DMS153 treated with DMSO at 0.1 percent for 48 hours (cell line): ENCODE measurements at regions not wholly inside any gene's neighbourhood (a gene's known extent, or its start where the extent isn't known, plus 50 kb on each side); places are given as distances from the start of the nearest gene placed in this dataset.

Experiments used
- DNase-seq: peaks from one replicate; lab custom pipeline; 2025; ENCODE audit not compliant: unreplicated experiment; lab: John Stamatoyannopoulos, UW

DNA sequence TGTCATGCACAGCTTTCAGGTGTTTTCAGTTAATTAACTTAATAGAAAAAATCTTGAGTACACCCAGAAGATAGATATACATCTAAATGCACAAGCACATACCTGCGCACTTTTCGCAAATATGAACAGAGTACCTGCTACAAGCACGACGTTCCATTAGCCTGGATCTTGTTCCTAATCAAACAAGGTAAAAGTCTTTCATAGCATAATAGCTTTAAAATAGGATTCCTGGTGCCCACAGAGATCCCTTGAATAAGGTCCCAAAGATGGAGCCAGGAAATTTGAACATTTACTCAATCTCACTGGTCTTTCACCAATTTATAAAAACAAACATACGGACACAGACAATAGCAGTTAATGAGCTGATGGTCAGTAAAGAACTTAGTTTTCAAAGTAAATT lies 689.8 kb upstream of the CHORDC1 start:
- no peak for DNase-seq

DNA sequence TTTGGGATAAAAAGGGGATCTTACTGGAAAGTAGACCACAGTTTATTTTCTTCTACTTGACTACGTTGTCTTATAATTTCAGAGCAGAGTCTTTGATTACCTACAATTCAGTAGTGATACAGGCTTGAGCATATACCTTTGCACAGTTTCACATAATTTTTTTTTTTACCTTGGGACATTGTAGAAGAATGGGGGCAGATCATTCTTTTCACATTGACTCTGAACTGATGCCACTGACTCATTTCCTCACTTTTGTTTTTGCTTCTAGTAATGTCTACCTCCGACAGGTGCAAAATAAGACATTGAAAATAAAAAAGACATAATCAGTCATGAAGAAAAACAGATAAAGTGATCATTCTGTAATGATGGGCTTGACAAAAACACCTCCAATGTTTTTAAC lies 688.3 kb upstream of the CHORDC1 start:
- no peak for DNase-seq

- DNase-seq = no peak
These were observed 685.2 kb upstream of the CHORDC1 start for GRCh38 chr11:90908074-90908473.

- no peak for DNase-seq
These were observed 673.0 kb upstream of the CHORDC1 start for GRCh38 chr11:90895850-90896249.

DNA sequence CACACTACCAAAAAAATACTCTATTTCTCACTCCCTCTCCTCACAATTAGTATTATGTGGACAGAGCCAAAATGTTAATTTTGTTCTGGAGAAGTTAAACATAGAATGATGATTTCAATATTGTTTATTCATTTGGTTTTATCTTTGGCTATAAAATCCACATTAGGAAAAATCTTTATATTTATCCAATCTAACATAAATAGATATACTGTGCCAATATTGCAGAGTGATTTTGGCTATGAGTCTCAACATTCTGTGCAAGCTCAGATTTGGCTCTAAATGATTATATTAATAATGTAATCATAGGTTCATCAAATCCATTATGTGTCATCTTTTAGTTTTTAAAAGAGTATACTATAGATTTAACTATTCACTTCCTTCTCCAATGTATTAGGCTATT lies 667.5 kb upstream of the CHORDC1 start:
- DNase-seq = no peak

GRCh38 chr11:90884181-90884580 lies 661.3 kb upstream of the CHORDC1 start:
- no peak for DNase-seq

GRCh38 chr11:90874986-90875385 lies 652.1 kb upstream of the CHORDC1 start:
- no peak for DNase-seq

GRCh38 chr11:90874281-90874680 lies 651.4 kb upstream of the CHORDC1 start:
- DNase-seq = no peak

DNA sequence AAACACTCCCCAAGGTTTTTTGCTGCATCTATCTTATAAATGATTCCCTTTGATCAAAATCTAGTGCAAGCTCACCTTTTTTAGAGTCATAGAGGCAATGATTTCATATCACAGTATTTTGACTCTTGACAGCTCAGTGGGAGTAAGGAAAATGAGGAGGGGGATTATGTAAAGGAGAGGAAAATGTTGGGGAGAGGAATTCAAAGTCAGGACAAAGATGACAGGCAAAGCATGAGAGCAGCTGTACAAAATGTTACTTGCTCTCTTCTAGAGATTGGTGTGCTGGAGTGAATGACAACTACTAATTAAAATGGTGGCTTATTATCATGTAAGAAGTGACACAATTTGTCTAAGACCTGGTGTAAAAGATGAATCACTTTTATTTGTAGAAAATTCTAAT lies 644.6 kb upstream of the CHORDC1 start:
- DNase-seq = no peak

DNA sequence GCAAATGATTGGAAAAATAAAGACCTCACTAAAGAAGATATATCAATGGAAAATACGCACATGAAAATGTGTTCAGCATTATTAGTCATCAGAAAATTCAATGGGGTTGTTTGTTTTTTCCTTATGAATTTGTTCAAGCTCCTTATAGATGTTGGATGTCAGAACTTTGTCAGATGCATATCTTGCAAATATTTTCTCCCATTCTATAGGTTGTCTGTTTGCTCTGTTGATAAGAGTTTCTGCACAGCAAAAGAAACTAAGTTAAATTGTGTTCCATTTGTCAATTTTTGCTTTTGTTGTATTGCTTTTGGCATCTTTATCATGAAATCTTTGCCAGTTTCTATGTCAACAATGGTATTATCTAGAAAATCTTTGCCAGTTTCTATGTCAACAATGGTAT lies 633.9 kb upstream of the CHORDC1 start:
- no peak for DNase-seq

DNA sequence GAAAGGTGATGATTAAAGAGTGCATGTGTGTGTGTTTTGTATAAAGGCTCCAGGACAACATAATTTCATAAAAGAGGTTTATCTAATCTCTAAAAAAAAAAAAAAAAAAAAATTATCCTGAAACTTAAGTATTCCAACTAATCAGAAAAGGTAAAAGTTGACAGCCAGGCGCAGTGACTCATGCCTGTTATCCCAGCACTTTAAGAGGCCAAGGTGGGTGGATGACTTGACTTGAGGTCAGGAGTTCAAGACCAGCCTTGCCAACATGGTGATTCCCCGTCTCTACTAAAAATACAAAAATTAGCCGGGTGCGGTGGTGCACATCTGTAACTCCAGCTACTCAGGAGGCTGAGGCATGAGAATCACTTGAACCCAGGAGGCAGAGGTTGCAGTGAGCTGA lies 632.7 kb upstream of the CHORDC1 start:
- no peak for DNase-seq

GRCh38 chr11:90851196-90851595 lies 628.3 kb upstream of the CHORDC1 start:
- DNase-seq = no peak

GRCh38 chr11:90849312-90849711 lies 626.5 kb upstream of the CHORDC1 start:
- DNase-seq = no peak

DNA sequence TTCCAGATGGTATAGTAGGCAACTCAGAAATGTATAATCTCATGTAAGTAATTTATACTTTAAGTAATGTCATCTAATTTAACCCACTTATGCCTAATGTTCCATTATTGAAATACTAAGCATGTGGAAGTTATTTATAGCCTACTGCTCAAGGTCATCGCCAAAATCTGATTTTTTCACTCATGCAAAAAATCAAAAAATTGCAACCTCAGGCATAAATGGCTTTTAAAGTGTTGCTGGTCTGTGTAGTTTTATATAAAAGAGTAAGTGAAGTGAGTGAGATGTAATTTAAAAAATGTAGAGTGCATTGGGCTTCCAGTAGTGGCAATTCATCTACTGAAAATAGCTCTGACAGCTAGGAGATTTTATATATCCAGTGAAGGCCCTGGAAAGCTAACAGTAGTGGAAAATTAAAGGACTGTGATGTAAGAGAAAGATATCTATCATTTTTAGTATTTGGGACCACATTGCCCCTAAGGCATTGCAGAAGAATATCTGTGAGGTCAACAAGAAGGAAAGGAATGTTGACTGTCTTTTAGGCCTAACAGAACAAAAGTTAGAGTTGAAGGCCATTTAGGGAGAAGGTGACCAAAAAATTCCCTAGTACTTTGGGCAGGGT lies 624.5 kb upstream of the CHORDC1 start:
- DNase-seq = no peak

GRCh38 chr11:90846628-90847027 lies 623.8 kb upstream of the CHORDC1 start:
- DNase-seq = no peak

GRCh38 chr11:90845799-90846198 lies 623.0 kb upstream of the CHORDC1 start:
- DNase-seq = no peak

GRCh38 chr11:90845126-90845525 lies 622.3 kb upstream of the CHORDC1 start:
- no peak for DNase-seq

DNA sequence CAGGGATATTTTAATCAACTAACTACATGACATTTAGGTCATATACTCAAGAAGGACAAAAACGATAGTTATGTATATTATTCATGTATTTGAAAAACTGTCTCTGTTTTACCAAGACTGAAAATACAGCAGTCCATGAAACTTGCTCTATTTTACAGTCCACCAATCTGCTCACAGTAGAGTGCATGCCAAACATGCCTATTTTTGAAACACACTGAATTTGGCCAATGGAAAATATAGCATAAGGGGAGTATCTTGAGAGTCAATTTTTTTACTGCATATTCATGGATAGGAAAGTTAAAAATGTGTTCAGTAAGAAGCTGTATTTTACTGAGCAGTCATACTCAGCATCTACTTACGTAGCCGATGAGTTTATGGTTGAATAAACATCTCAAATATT lies 621.2 kb upstream of the CHORDC1 start:
- no peak for DNase-seq

DNA sequence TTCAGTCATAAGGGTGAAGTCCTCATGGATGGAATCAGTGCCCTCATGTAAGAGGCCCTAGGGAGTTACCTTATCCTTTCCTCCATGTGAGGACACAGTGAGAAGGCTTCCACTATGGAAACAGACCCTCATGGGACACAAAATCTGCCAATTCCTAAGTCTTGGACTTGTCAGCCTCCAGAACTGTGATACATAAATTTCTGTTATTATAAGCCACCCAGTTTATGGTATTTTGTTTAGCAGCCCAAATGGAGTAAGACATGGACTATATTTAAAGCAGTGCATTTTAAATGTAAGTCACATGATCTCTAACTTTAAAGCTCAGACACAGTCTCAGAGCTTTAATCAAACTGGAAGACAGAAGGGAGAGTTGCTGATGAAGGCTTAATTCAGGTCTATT lies 619.8 kb upstream of the CHORDC1 start:
- no peak for DNase-seq

DNA sequence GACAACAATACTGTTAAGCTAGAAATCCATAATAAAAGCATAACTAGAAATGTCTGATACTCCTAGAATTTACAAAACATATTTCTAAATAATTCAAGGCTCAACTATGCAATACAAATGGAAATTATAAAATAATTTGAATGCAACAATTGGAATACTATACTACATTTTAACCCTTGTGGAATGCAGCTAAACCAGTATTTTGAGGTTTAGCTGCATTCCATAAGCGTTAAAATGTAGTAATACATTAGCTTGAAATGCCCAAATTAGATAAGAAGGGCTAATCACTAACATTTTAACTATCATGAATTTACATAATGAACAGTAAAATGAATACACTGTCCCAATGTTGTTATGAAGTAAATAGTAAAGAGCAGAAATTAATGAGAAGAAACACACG lies 617.2 kb upstream of the CHORDC1 start:
- DNase-seq = no peak

DNA sequence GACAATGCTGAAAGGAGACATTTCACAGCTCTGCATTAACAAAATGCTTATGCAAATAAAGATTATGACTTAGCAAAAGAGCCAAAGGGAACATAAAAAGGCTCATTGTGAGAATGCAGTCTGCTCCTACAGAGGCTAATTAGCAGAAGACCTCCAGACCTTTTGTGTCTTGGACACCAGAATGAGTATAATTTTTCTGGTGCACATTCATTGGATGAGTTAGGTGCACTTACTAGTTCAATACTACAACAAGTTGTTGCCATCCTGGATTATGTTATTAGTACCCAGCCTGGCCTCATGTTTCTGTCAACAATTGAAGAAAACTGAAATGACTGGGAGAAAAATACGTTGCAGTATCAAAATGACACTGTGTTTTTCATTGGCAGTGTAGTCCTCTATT lies 613.2 kb upstream of the CHORDC1 start:
- no peak for DNase-seq

GRCh38 chr11:90823446-90823845 lies 600.6 kb upstream of the CHORDC1 start:
- DNase-seq = no peak

DNA sequence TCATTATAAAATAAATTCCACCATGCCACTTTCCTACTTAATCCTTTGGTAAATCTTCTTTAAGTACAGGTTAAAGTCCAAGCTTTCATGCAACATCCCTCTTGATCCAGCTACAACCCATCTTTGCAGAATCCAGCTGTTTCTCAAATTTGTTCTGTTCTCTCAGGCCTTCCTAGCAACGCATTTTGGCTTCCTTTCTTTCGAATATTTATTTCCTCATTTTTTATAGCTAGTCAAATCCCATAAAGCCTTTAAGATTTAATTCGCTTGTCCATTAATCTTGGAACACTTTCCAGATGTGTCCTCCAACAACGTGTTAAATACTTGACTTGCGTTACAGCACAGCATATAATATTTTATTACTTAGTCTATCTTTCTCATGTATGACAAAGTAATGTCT lies 600.1 kb upstream of the CHORDC1 start:
- DNase-seq = no peak
